Middle frontal gyrus (tissue), 1 donor: ENCODE measurements at regions not wholly inside any gene's neighbourhood (a gene's known extent, or its start where the extent isn't known, plus 50 kb on each side); places are given as distances from the start of the nearest gene placed in this dataset.

Experiments
- DNase-seq: peaks from one replicate; pipeline ENCODE4 v3.0.0-alpha.2; 2015; ENCODE audit warnings: low spot score; ENCODE audit errors: extremely low spot score

DNA sequence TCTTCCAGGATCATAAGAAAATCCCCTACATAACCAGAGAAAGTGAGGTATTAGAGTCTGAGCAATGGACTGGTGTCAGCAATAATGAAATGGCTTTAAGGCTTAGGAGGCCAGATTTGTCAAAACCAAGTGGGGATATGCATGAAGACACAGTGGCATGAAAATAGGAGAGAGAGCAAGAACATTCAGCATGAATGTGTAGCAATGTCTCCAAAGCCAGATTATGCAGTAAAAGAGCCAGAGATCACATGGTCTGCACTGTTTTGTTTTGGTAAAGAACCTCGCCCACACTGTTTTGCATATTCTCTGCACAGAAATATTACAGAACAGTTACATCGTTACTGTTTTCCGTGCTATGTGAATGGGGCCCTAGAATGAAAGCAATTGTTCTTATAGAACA, 589.4 kb downstream of the PLPP3 start:
- DNase-seq = no peak

DNA sequence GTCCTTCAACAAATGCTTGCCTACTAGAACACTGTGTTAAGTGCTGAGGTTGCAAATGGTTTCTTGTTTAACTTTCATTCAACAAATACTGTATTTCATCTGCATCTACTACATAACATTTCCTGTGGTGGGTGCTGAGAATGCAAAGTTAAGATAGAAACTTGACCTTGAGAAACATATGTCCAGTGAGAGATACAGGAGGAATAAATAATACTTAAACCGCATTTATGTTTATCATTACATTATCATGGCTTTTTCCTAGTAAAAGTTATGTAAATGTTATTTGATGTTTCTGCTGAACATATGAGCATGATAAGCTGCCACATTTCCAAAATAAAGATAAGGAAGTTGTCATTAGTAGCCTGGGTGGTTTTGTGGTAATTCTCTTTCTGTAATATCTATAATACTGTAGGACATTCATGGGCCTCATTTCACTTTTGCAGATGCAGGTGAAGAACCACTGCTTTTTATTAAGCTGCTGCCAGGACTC, 590.4 kb downstream of the PLPP3 start:
- no peak for DNase-seq

DNA sequence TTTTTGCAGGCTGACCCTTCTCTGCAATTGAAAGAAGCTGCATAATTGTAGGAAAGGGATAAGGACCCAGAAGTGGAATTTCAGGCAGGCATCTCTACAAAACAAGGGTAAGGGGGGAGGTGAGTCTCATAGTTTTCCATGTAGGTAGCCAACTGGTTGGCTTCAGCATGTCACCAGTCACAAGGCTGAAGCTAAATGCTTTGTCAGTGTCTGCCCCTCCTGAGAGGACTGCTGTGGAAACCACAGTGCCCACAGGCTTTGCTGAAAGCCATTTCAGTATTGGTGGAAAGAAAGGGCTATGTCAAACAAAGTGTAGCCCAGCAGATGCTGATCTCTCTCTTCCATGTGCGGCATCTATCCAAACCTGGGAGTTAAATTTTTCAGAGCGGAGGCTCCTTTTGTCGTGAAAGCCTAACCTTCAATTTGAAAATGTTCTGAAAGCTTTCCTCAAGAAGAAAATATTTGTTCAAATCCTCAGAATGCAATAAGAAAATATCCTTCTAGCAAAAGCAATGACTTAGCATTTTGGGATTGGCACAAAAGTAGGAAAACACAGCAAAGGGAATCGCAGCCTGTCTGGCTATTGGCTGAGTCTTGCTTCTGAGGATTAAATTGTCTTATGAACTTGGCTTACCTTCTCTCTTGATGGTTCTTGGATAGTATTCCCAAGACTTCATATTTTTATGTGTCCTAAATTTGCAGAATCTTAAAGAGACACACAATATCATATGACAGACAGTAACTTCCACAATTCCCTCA, 591.7 kb downstream of the PLPP3 start:
- no peak for DNase-seq

DNA sequence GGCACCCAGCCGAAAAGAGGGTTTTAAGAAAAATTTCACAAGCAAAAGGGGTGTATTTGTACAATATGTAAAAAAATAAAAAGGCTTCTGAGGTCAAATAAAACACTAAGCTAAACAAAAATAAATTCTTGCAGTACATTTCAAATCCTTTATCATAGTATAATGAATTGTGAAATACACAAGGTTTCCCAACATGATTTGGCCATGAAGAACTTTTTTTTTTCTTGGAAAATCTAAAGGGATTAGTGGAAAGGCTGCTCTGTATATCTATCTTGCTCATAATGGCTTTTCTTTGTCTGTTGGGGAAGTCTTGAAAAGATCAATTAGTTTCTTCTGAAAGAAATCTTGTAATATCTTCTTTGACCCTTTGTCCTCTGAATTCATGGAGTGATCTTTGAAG, 593.4 kb downstream of the PLPP3 start:
- no peak for DNase-seq

DNA sequence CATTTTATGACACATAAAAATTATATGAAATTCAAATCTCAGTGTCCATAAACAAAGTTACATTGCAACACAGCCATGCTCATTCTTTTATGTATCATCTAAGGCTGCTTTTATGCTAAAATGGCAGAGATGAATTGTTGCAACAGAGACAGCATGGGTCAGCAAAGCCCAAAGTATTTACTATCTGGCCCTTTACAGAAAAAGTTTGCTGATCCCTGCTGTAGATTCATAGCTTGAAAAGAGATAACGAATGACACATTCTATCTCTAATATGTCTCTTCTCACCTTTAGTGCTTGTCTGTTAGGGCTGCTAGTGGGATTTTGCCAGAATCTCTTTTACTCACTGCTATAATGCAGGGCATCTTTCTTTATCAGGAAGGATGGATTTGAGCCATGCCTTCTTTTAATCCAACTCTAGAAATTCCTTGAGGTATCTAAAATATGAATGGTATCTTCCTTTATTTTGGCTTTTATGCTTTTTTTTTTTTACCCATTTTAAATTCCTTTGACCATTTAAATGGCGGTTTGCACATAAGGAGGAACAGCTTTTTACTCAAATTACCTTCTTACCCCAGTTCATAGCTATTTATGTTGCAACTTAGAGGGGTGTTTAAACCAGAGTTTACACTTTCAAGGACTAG, 598.2 kb downstream of the PLPP3 start:
- DNase-seq = no peak

DNA sequence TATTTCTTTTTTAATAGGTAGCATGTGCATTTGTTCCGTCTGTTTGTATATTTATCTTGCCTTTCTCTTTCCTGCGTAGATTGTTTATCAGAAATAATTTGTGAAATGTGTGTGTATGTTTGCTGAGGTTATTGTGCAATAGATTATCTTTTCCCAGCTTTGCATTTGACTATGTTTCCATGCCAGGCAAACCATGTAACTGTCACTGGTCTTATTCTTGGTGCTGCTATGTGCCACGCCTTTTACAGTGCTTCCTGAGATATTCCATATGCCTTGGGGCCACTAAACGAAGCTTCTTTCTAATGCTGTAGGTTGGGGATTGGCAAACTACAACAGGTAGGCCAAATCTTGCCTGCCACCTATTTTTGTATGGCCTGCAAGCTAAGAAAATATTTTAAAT, 598.8 kb downstream of the PLPP3 start:
- DNase-seq = no peak

DNA sequence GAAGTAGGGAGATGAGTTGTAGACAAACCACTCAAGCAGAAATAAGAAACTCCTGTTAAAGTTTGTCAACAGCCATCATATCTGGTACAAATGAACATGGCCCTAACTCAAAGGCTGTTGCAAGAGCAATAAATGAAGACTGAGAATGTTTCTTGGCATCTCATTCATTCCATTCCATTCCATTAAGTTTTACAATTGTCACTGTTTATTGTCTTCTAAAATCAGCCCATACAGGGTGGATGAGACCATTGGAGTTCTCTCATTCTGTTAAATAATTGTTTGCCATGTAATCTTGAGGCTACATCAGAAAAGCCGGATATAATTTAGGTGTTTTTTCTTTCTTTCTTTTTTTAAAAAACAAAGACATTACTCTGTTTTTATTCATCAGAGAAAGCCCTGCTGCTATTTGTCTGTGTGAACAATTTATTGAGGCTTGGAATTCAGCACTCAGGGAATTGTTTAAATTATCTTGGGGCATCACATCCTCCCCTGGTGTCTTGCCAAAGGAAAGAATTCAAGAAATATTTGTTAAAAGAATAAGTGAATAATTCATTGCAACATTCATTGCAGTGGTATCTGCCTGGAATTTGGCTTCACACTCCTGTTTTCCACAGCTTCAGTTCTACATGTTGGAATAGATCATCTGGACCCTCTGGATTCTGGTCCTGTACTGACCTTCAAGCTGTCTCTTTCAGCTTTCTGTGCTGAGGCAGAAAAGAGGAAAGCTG, 604.5 kb downstream of the PLPP3 start:
- DNase-seq = no peak

DNA sequence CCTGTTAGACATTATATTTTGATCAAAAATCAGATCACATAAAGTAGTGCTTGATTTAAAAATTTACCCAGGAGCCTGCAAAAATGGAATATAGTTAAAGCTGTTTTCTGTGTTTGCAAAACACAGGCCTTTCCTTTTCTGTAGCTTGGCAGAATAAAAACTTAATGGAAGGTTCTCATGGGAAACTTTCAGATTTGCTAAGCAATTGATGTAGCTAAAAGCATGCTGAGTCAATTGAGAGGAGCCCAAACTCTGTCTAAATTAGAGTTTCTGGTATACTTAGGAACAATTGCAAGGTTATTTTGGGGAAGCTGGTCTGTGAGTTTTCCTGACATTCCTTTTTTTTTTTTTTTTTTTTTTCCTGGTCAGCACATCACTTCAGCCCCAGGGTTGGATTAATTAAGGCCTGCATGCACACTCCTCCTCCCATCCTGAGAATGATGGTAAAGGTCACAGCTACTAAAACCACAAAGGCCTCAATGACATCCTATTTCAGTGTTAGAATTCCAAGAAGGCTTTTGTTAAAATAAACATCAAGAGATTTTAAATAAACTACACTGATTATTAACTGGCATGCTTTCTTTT, 608.7 kb downstream of the PLPP3 start:
- no peak for DNase-seq

DNA sequence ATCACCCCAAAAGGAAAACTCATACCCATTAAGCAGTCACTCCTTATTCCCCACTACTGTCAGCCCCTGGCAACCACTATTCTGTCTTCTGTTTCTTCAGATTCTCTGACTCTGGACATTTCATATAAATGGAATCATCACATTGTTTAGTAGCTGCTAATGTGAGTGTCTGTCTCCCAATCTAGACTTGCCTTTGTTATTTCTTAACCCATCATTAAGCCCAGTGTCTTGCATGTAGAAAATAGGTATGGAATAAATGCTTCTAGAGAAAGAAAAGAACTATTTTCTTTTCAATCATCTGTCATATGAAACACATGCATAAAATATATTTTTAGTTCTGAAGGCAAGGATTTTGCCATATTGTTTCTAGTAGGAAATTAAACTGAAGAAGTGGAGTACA, 610.0 kb downstream of the PLPP3 start:
- DNase-seq = no peak

DNA sequence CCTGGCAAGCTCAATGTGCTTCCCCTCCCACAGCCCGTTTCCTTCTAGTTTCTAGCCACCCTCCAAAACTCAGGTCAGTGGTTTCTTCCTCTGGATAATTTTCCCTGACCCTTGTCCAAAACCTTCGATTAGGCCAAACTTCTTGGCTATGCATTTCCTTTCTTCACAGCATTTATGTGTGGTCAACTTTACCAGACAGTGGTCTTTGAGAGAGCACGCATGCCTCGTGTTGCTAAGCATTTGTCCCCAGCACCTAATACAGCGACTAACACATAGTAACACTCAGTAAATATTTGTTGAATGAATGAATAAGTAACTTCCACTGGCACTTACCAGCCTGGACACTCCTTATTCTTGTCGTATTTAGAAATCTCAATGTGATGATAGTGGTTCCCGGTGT, 610.7 kb downstream of the PLPP3 start:
- DNase-seq = no peak

DNA sequence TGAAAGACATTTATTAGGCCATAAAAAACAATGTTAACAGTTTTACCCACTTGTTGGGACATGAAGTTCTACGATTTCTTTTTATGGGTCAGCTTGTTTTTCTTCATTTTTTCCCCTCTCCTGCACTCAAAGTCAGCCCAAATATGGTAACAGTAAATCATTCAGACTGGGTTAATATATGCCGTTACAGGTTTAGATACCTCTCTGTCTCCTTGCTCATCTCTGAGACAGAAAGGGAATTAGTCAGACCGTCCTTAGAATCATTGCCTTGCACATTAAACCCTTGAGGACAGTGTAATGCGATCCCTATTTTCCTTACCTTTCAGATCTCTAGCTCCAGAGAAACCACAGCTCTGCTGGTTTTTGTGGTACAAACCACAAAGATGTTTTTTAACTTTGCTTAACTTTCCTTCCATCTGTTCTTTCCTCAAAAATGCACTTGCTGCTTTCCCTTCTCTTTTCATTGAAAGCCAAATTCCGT, 613.3 kb downstream of the PLPP3 start:
- DNase-seq = no peak

DNA sequence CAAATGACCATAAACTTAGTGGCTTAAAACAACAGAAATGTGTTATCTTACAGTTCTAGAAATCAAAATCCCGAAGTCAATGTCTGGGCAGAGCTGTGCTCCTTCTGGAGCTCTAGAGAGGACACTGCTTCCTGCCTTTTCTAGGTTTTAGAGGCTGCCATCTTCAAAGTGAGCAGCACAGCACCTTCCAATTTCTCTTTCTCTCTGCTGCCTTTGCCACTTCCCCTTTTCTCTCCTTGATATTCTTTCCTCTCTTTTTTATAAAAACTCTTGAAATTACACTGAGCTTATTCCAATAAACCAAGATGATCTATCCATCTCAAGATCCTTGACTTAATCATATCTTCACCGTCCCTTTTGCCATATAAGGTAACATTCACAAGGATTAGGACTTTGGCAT, 616.9 kb downstream of the PLPP3 start:
- no peak for DNase-seq

DNA sequence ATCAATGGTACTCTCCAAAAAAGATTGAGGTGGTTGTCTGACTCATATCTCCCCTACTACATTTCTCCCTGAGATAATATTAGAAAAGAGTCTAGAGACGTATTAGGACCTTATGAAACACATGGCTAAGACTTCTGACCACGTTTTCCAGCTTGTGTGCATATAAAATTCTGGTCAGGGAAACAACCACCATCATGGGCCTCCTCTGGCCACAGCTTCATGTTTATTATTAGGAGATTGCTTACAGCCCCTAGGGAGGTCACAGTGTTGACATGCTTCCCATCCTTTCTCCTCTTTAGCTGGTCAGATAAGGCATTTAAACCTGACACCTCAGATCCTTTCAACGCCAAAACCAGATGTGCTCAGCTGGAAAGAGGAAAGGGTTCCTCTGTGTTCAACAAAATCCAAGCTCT, 620.2 kb downstream of the PLPP3 start:
- DNase-seq = no peak

DNA sequence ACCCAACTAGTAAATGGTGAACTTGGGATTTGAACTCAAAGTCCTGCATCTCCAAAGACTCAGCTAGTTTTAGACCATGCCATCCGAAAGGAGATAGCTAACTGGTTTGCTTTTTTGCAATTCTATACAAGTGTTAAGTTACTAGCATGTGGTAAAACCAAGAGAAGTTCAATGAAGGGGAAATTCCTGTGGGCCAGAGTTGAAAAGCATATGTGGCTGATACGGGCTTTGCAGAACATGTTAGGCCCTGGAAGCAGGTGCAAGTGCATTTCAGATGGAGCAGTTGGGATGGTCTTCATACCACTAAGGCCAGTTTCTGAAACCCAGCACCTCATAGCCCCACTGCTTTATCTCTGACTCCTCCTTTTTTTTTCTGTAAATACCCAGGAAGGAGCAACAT, 620.9 kb downstream of the PLPP3 start:
- DNase-seq = no peak

DNA sequence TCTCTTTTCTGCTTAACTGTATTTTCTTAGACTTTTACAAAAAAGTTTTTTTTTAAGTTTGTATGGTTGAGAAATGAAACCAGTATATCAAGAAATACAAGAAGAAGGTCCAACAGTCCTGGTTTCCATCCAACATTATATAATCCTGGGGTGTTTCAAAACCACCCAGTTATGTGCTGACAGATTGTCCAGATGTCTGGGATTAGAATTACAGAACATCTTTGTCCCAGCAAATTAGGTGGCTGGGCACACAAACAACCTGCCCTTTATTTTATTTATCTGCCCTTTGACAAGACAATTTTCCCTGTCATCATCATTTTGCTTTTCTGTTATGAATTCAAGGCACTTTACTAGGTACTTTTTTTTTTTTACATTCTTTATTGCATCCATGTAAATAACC, 622.1 kb downstream of the PLPP3 start:
- DNase-seq = no peak

DNA sequence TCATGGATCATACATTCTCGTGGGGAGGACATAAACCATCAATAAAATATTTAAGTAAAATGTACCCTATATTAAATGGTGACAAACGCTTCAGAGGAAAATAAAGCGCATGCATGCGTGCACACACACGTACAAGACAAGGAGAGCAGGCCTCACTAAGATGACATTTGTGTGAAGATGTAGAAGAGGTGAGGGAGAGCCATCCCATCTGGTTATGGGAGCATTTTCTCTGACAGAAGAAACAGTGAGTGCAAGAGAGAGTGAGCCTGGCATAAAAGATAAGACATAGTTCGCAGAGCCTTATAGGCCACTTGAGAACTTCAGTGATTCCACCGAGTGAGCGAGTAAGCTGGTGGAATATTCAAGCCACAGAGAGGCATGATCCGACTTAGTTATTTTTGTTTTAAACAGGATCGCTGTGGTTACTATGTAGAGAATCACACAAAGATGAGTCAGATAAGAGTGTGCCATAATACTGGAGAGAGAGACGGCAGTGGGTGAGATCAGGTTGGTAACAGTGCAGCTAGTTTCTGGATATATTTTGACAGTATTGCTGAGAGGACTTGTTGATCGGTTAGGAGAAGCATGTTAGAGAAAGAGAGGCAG, 624.2 kb downstream of the PLPP3 start:
- DNase-seq = no peak

DNA sequence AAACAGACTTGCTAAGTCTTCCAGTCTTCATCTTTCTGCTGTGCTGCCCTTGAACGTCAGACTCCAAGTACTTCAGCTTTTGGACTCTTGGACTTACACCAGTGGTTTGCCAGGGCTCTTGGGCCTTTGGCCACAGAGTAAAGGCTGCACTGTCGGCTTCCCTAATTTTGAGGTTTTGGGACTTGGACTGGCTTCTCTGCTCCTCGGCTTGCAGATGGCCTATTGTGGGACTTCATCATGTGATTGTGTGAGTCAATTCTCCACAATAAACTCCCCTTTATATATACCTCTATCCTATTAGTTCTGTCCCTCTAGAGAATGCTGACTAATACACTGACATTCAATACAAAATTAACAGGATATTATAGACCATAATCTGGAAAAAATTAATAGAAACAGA, 628.1 kb downstream of the PLPP3 start:
- DNase-seq = no peak

DNA sequence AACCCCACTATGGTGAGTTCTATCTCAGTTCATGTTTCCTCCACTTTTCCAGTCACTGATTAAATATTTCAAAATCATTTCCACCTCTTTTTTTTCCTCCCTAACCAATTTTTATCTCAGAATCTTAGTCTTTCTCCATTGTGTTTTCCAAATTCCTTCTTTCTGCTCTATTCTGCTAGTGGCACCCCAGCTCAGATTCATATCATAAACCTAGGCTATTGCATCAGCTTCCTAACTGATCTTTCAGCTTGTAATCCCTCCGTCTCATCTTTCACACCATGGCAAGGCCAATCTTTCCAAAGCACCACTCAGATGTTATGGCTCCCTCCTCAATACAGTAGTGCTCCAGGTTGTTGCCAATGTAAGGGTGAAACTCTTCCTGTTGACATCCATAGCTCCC, 631.9 kb downstream of the PLPP3 start:
- DNase-seq = no peak

DNA sequence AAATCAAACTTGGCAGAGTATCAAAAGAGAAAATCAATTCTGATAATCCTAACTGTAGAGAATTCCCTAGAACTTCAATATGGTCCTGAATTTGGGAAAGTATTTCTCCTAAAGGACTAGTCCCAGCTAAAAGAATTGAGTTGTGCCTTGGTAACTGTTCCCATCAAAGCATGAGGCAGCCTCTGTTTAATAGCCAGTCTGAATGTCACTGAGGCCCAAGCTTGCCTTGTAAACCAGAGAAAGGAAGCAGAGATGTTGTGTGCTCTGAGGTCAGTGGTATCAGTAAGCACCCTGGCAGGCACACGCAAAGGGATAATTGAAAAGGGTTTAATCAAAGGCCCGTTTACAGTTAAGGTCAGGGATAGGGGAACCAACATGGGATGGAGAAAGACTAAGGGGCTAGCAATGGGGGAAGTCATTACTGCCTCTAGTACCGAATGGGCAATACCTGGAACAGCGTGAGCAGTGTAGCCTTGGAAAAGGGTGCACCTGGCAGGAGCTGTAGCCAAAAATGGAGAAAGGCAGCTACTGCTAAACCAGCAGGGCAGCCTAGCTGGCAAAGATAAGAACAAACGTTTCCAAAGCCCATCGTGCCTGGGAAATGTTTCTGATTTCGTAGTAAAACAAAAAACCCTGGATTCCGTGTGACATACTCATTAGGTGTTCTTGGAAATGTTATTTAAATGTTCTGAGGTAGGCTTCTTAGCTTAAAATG, 635.5 kb downstream of the PLPP3 start:
- no peak for DNase-seq

DNA sequence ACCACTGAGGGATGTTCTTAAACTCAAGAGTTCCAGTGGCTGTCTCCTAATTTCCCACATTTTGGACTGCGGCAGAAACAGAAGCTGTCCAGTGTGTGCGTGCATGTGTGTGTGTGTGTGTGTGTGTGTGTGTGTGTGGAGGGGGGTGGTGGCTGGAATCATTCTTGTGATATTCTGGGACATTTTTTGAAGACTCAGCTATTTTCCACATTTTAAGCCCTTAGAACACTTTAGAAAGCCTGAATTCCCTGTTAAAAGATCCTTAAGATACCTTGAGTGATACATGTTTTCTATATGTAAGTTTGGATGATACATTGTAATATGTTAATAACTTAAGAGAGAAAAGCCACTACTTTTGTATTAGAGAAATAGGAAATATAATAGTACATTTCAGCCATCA, 636.4 kb downstream of the PLPP3 start:
- DNase-seq = no peak

DNA sequence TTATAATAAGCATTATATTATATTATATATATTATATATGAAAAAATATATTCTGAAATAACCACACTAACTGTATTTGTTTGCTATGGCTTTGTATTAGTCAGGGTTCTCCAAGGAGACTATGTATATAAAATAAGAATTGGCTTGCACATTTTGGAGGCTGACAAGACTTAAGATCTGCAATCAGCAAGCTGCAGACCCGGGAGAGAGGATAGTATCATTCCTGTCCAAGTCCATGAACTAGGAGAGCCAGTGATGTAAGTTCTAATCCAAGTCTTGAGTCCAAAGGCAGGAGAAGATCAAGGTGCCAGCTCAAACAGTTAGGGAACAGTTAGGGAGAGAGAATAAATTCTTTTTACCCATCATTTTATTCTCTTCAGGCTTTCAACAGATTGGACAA, 639.5 kb downstream of the PLPP3 start:
- DNase-seq = no peak
